HL-60 (cell line): ENCODE measurements at regions not wholly inside any gene's neighbourhood (a gene's known extent, or its start where the extent isn't known, plus 50 kb on each side); places are given as distances from the start of the nearest gene placed in this dataset.

Source experiments
- DNase-seq, 2 experiments: peaks; one replicate each; pipeline ENCODE4 v3.0.0-alpha.2; 2010 to 2020; ENCODE audit warnings: low read depth in 1 of 2, low spot score in 1 of 2
- H3K27ac ChIP-seq: fragments of 250-450 bp; sonication (Bioruptor Pico); replicated peaks from 2 replicates; pipeline ENCODE4 v1.5.1; 2020; ENCODE audit warnings: mild to moderate bottlenecking, moderate library complexity
- H3K27me3 ChIP-seq: fragments of 250-450 bp; sonication (Bioruptor Pico); 2 replicates; pipeline ENCODE4 v1.5.1; 2021; ENCODE audit warnings: mild to moderate bottlenecking, moderate library complexity; ENCODE audit not compliant: insufficient read depth, poor library complexity, severe bottlenecking
- H3K4me3 ChIP-seq: replicated peaks from 2 replicates; pipeline ENCODE4 v1.5.1; 2011; ENCODE audit warnings: mild to moderate bottlenecking, control low read depth, low read length; ENCODE audit not compliant: insufficient read depth
- CTCF ChIP-seq: IDR thresholded peaks from one replicate; pipeline ENCODE4 v1.5.1; 2011; ENCODE audit warnings: low read length, control low read depth, inconsistent platforms; ENCODE audit not compliant: insufficient read depth
- GABPA ChIP-seq: IDR thresholded peaks from 2 replicates; pipeline ENCODE4 v1.6.1; 2012; ENCODE audit warnings: low read depth
- POLR2AphosphoS5 ChIP-seq: IDR thresholded peaks from 2 replicates; pipeline ENCODE4 v1.6.1; 2012; ENCODE audit warnings: low read depth
- REST ChIP-seq: IDR thresholded peaks from 2 replicates; pipeline ENCODE4 v1.6.1; 2012; ENCODE audit warnings: low read depth; ENCODE audit not compliant: insufficient replicate concordance
- SPI1 ChIP-seq: IDR thresholded peaks from 2 replicates; pipeline ENCODE4 v1.6.1; 2012; ENCODE audit warnings: low read depth, mild to moderate bottlenecking, borderline replicate concordance

GRCh38 chr6:164528539-164528938, 780.9 kb downstream of the C6orf118 start:
- Histone ChIP-seq H3K4me3 (no peak overlapping the region), H3K27ac (no peak overlapping the region), H3K27me3 (no peaks in the 10 kb centered on the region)
- no peak for TF ChIP-seq CTCF
- TF ChIP-seq REST: no peak
- TF ChIP-seq SPI1: no peak
- TF ChIP-seq POLR2AphosphoS5: no peak
- no peak for TF ChIP-seq GABPA
- DNase-seq: no peak

GRCh38 chr6:164523087-164523654, 786.2 kb downstream of the C6orf118 start:
- no peak overlapping the region for H3K27ac ChIP-seq
- no peak overlapping the region for H3K4me3 ChIP-seq
- no peaks in the 10 kb centered on the region for H3K27me3 ChIP-seq
- no peak for DNase-seq
- TF ChIP-seq CTCF (no peak), REST (no peak), GABPA (no peak), POLR2AphosphoS5 (no peak), SPI1 (no peak)

- TF ChIP-seq POLR2AphosphoS5 (no peak), CTCF (no peak), REST (no peak), GABPA (no peak), SPI1 (no peak)
Measured at GRCh38 chr6:164520916-164521315, 788.5 kb downstream of the C6orf118 start.

More at GRCh38 chr6:164520916-164521315, 788.5 kb downstream of the C6orf118 start:
- Histone ChIP-seq H3K4me3 (no peak overlapping the region), H3K27ac (no peak overlapping the region), H3K27me3 (no peaks in the 10 kb centered on the region)
- no peak for DNase-seq
